ENCODE measurements at regions not wholly inside any gene's neighbourhood (a gene's known extent, or its start where the extent isn't known, plus 50 kb on each side); places are given as distances from the start of the nearest gene placed in this dataset.

DNA sequence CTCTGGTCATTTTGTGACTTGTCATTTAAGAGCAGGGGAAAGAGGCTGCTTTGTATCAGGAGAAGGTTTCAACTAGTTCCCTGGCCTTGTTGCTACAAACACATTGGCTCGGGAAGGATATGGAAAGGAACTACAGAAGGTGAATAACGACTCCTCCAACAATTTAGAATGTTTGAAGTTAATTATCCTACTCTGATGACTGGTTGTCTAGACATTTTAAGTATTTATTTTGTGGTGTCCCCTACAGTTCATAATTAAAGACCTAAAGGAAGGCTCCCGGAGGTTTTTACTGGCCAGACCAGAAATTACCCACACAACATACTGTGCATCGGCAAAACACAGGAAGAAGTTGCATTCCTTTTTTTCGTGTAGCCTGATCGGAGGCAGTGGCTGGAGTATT lies 515.8 kb upstream of the SALL1 start:
- no peak for TF ChIP-seq ZBTB7A (IDR thresholded peaks at IDR 0.05; ENCODE audit: low read depth)
- no peak for TF ChIP-seq EP300 (IDR thresholded peaks at IDR 0.05; ENCODE audit: borderline replicate concordance)
- TF ChIP-seq YY1 (IDR thresholded peaks at IDR 0.05; ENCODE audit: low read depth), result no peak
- no peak for TF ChIP-seq TAF1 (IDR thresholded peaks at IDR 0.05; ENCODE audit: low read depth)
- TF ChIP-seq TCF12 (IDR thresholded peaks at IDR 0.05; ENCODE audit: low read depth), result no peak
- no peak for TF ChIP-seq CEBPB (IDR thresholded peaks at IDR 0.05)
- TF ChIP-seq, protein P1, sequence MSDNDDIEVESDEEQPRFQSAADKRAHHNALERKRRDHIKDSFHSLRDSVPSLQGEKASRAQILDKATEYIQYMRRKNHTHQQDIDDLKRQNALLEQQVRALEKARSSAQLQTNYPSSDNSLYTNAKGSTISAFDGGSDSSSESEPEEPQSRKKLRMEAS (IDR thresholded peaks at IDR 0.05), result no peak
- no peak for TF ChIP-seq TEAD4 (IDR thresholded peaks at IDR 0.05)
- TF ChIP-seq CREB1 (IDR thresholded peaks at IDR 0.05; ENCODE audit: low read depth), result no peak
